Breast epithelium (tissue), 4 donors: ENCODE measurements at regions not wholly inside any gene's neighbourhood (a gene's known extent, or its start where the extent isn't known, plus 50 kb on each side); places are given as distances from the start of the nearest gene placed in this dataset.

Source experiments
- DNase-seq, 2 donors: peaks; one replicate each; pipeline ENCODE4 v3.0.0-alpha.2; 2019; ENCODE audit warnings: low spot score in 2 of 2
- H3K27ac ChIP-seq, 2 donors: fragments of 200-600 bp; sonication (generic) in 1 of 2; one replicate each; pipeline ENCODE4 v1.5.1; 2016 to 2019; ENCODE audit warnings: mild to moderate bottlenecking in 1 of 2
- H3K27me3 ChIP-seq, 2 donors: fragments of 200-600 bp; sonication (generic) in 1 of 2; one replicate each; pipeline versions ENCODE4 v1.5.1 to v1.6.0; 2017 to 2019; ENCODE audit warnings: control low read depth in 1 of 2, mild to moderate bottlenecking in 1 of 2
- H3K36me3 ChIP-seq: fragments of 200-600 bp; one replicate; pipeline ENCODE4 v1.5.1; 2019
- H3K4me1 ChIP-seq, 2 donors: fragments of 200-600 bp; sonication (generic); one replicate each; pipeline ENCODE4 v1.5.1; 2016 to 2019; ENCODE audit warnings: control low read depth in 1 of 2
- H3K4me3 ChIP-seq, 3 donors: fragments of 200-600 bp; sonication (generic); 1 replicate in 2 of 3; 2 replicates in 1 of 3; pipeline ENCODE4 v1.5.1; 2016 to 2019; ENCODE audit warnings: mild to moderate bottlenecking in 3 of 3, moderate library complexity in 2 of 3
- H3K9me3 ChIP-seq, 2 donors: fragments of 200-600 bp; sonication (generic) in 1 of 2; one replicate each; pipeline ENCODE4 v1.5.1; 2016 to 2019; ENCODE audit warnings: control low read depth in 1 of 2
- POLR2A ChIP-seq: fragments of 450-650 bp; IDR thresholded peaks from one replicate; pipeline ENCODE4 v1.6.1; 2016; ENCODE audit warnings: antibody characterized with exemption, mild to moderate bottlenecking, moderate library complexity
- POLR2AphosphoS5 ChIP-seq, 3 donors: sonication (generic); formaldehyde crosslinking; IDR thresholded peaks; one replicate each; pipeline ENCODE4 v1.6.1; 2017; ENCODE audit warnings: antibody characterized with exemption in 3 of 3
- intact Hi-C: fragments of 100-400 bp; cut with DNase I; formaldehyde crosslinking; loops from one replicate; pipeline ENCODE4 v1.15.1; 2023; ENCODE audit warnings: low total_unique reads
- TF ChIP-seq, protein P1 (sequence below), 3 donors: fragments of 450-650 bp; IDR thresholded peaks; one replicate each; pipeline ENCODE4 v1.5.1; 2016 to 2017; ENCODE audit warnings: antibody characterized with exemption in 3 of 3, mild to moderate bottlenecking in 3 of 3, moderate library complexity in 3 of 3

DNA sequence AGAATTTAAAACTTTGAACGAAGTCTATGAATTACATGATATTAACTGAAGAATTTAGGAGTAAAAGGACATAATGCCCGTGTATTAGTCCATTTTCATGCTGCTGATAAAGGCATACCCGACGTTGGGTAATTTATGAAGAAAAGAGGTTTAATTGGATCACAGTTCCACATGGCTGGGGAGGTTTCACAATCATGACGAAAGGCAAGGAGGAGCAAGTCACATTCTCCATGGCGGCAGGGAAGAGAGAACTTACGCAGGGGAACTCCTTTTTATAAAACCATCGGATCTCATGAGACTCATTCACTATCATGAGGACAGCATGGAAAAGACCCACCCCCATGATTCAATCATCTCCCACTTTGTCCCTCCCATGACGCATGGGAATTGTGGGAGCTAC is 210.6 kb downstream of the CD83 start:
- intact Hi-C loops, result no loop called here
- TF ChIP-seq POLR2AphosphoS5 (IDR thresholded peaks at IDR 0.05) (no peak), POLR2A (no peak)
- TF ChIP-seq, protein P1, sequence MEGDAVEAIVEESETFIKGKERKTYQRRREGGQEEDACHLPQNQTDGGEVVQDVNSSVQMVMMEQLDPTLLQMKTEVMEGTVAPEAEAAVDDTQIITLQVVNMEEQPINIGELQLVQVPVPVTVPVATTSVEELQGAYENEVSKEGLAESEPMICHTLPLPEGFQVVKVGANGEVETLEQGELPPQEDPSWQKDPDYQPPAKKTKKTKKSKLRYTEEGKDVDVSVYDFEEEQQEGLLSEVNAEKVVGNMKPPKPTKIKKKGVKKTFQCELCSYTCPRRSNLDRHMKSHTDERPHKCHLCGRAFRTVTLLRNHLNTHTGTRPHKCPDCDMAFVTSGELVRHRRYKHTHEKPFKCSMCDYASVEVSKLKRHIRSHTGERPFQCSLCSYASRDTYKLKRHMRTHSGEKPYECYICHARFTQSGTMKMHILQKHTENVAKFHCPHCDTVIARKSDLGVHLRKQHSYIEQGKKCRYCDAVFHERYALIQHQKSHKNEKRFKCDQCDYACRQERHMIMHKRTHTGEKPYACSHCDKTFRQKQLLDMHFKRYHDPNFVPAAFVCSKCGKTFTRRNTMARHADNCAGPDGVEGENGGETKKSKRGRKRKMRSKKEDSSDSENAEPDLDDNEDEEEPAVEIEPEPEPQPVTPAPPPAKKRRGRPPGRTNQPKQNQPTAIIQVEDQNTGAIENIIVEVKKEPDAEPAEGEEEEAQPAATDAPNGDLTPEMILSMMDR (IDR thresholded peaks at IDR 0.05), result no peak
- H3K27me3 ChIP-seq, result no peaks in the 10 kb centered on the region
- no peak overlapping the region for H3K27ac ChIP-seq
- DNase-seq, result no peak
- no peaks in the 10 kb centered on the region for H3K36me3 ChIP-seq
- H3K9me3 ChIP-seq, result no peaks in the 10 kb centered on the region
- H3K4me1 ChIP-seq, result no peaks in the 10 kb centered on the region
- no peak overlapping the region for H3K4me3 ChIP-seq

DNA sequence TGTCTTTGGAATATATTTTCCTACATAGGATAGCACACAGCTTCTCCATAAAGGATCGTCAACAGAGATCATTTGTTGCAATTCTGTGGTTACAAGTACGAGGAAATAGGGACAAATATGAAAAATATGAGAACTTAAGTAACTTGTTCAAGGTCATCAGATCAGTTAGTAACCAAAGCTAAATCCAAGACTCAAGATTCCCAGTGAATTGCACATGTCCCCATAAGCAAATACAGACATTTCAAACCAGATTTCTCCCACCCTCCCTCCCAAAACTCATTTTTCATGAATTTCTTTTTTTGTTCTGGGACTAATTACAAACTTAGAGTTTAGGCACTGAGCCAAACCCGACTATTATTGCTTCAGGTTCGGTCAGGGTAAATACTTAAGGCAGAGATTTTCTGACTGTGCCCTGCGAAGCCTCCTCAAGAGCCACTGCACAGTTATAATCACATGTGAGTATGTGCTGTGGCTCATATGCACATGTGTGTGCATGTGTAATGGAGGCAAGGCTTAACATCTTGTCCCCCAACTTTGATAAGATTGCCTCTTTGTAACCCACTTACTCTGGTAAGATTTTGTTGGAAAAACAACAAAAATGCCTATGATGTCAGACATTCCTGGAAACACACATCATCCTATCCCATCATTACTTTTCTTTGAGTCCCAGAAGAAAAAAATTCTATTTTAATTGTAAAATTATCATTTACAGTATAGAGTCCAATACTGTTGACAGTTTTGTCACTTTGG is 216.2 kb downstream of the CD83 start:
- intact Hi-C loops, result no loop called here
- TF ChIP-seq POLR2A (no peak), POLR2AphosphoS5 (IDR thresholded peaks at IDR 0.05) (no peak)
- TF ChIP-seq, protein P1 (IDR thresholded peaks at IDR 0.05), result no peak
- H3K4me3 ChIP-seq, result no peak overlapping the region
- H3K9me3 ChIP-seq, result no peaks in the 10 kb centered on the region
- H3K36me3 ChIP-seq, result no peaks in the 10 kb centered on the region
- H3K27me3 ChIP-seq, result no peaks in the 10 kb centered on the region
- no peak for DNase-seq
- H3K4me1 ChIP-seq, result no peaks in the 10 kb centered on the region
- H3K27ac ChIP-seq, result no peak overlapping the region

DNA sequence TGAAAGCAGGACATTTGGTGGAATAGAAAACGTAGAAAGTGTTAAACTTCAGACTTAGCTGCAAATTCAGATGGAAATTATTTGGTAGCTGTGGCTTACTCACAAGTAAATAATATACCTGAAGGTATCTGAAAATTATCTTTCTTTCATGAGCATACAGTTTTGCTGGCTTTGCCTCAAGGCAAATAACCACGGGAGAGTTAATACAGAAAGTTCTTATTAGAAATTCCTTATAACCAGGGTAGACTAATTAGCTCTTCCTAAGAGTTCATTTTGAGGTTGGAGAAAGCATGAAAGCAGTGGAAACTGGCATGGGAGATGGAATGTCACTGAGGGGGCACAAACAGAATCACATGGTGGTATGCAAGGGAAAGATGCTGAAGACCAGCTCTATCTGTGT is 217.5 kb downstream of the CD83 start:
- Histone ChIP-seq H3K36me3 (no peaks in the 10 kb centered on the region), H3K9me3 (no peaks in the 10 kb centered on the region), H3K4me3 (no peak overlapping the region), H3K4me1 (no peaks in the 10 kb centered on the region), H3K27ac (no peak overlapping the region), H3K27me3 (no peaks in the 10 kb centered on the region)
- TF ChIP-seq POLR2AphosphoS5 (IDR thresholded peaks at IDR 0.05) (no peak), POLR2A (no peak)
- TF ChIP-seq, protein P1 (IDR thresholded peaks at IDR 0.05), result no peak
- no peak for DNase-seq
- intact Hi-C loops, result no loop called here

DNA sequence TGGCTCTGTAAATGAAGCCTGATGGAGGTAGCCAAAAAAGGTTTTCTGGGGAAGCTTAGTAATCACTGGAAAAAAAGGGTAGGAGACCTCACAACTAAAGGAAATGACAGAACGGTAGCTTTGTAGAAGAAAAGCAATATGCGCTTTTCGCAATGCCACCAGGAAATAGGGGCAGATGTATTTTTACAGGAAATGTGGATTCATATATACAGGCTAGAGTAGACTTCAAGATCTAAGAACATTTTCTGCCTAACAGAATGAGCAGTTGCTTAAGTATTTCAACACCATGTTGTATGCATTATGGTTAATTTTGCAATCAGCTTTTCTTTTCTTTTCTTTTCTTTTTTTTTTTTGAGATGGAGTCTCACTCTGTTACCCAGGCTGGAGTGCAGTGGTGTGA is 219.6 kb downstream of the CD83 start:
- Histone ChIP-seq H3K27ac (no peak overlapping the region), H3K9me3 (no peaks in the 10 kb centered on the region), H3K4me1 (no peaks in the 10 kb centered on the region), H3K4me3 (no peak overlapping the region), H3K36me3 (no peaks in the 10 kb centered on the region), H3K27me3 (no peaks in the 10 kb centered on the region)
- TF ChIP-seq POLR2A (no peak), POLR2AphosphoS5 (IDR thresholded peaks at IDR 0.05) (no peak)
- TF ChIP-seq, protein P1 (IDR thresholded peaks at IDR 0.05), result no peak
- DNase-seq, result no peak
- intact Hi-C loops, result no loop called here

DNA sequence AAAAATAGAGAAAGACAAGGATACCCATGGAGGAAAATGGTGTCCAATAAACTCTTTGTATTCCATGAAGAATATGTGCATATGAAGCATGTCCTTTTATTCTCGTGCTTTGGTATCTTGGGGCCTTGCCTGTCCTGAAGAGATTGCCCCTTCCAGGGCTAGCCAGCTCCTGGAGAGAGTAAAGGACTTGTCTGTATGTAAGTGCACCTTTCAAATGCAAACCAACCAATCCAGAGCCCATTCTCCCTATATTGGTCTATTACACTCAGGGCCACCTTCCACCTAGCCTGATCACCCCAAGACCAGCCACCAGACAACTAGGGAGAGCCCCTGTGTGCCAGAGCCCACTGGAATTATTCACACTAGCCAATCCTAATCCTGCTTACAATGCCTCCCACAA is 221.6 kb downstream of the CD83 start:
- Histone ChIP-seq H3K4me1 (no peaks in the 10 kb centered on the region), H3K4me3 (no peak overlapping the region), H3K36me3 (no peaks in the 10 kb centered on the region), H3K27me3 (no peaks in the 10 kb centered on the region), H3K27ac (no peak overlapping the region), H3K9me3 (no peaks in the 10 kb centered on the region)
- TF ChIP-seq, protein P1 (IDR thresholded peaks at IDR 0.05), result no peak
- TF ChIP-seq POLR2AphosphoS5 (IDR thresholded peaks at IDR 0.05) (no peak), POLR2A (no peak)
- DNase-seq, result no peak
- intact Hi-C loops, result no loop called here
